ENCODE measurements at regions not wholly inside any gene's neighbourhood (a gene's known extent, or its start where the extent isn't known, plus 50 kb on each side); places are given as distances from the start of the nearest gene placed in this dataset.

DNA sequence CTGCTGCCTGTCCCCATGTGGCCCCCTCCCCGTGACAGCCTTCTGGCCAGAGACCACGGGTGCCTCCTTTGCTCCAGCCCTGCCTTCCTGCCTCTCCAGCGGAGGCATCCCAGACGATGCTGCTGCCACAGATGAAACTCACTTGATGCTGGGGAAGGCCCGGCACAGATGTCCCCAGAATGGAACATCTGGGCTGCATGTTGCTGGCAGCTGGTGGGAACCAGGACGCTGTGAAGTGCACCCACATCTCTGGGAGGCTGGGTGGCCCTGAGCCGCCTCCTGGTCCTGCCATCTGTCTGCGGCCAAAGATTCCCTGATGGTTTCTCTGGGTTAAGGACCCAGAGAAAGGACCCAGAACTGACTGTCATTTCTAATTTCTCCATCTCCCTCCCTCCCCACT lies 51.9 kb upstream of the PTPRS start:
- 100% methylated on average over 1 of the region's 8 CpGs for WGBS (ENCODE audit: insufficient coverage, low lambda C conversion rate)
- no peak for DNase-seq
- no peak overlapping the region for H3K4me3 ChIP-seq (ENCODE audit: low read length)
- H3K27me3 ChIP-seq (ENCODE audit: control insufficient read depth, insufficient read depth, low read length): peaks cover 37% of the 10 kb centered on the region
- H3K27ac ChIP-seq (ENCODE audit: low read length): no peak overlapping the region
- no peaks in the 10 kb centered on the region for H3K4me1 ChIP-seq (ENCODE audit: control insufficient read depth, insufficient read depth, low read length)
- H3K9me3 ChIP-seq (ENCODE audit: control insufficient read depth, low read depth, low read length): no peaks in the 10 kb centered on the region
- H3K36me3 ChIP-seq (ENCODE audit: control insufficient read depth, insufficient read depth, low read length): no peaks in the 10 kb centered on the region

- WGBS (ENCODE audit: insufficient coverage, low lambda C conversion rate): 48% methylated on average over 2 of the region's 6 CpGs
- peaks cover 43% of the 10 kb centered on the region for H3K27me3 ChIP-seq (ENCODE audit: control insufficient read depth, insufficient read depth, low read length)
These were observed 52.5 kb upstream of the PTPRS start for GRCh38 chr19:5393088-5393487.

GRCh38 chr19:5394551-5395505 lies 54.2 kb upstream of the PTPRS start:
- H3K27me3 ChIP-seq (ENCODE audit: control insufficient read depth, insufficient read depth, low read length): peaks cover 43% of the 10 kb centered on the region

More at GRCh38 chr19:5393088-5393487, 52.5 kb upstream of the PTPRS start:
- H3K9me3 ChIP-seq (ENCODE audit: control insufficient read depth, low read depth, low read length): no peaks in the 10 kb centered on the region
- no peaks in the 10 kb centered on the region for H3K4me1 ChIP-seq (ENCODE audit: control insufficient read depth, insufficient read depth, low read length)
- DNase-seq: no peak
- no peak overlapping the region for H3K27ac ChIP-seq (ENCODE audit: low read length)
- no peak overlapping the region for H3K4me3 ChIP-seq (ENCODE audit: low read length)
- no peaks in the 10 kb centered on the region for H3K36me3 ChIP-seq (ENCODE audit: control insufficient read depth, insufficient read depth, low read length)

DNA sequence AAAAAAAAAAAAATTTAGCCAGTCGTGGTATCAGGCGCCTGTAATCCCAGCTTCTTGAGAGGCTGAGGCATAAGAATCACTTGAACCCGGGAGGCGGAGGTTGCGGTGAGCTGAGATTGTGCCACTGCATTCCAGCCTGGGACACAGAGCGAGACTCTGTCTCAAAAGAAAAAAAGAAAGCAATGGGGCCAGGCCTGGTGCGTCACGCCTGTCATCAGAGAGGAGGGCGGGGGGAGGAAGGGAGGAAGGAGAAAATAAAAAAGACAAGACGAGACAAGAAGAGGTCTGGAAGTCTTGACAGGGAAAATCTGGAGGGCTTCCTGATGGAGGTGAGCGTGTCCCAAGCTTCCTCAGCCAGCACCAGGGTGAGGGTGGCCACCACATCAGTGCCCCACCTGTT lies 54.9 kb upstream of the PTPRS start:
- WGBS (ENCODE audit: insufficient coverage, low lambda C conversion rate): no CpG with 5 or more reads among the region's 11 CpGs
- Histone ChIP-seq H3K27ac (ENCODE audit: low read length) (no peak overlapping the region), H3K27me3 (ENCODE audit: control insufficient read depth, insufficient read depth, low read length) (peaks cover 43% of the 10 kb centered on the region), H3K4me3 (ENCODE audit: low read length) (no peak overlapping the region), H3K9me3 (ENCODE audit: control insufficient read depth, low read depth, low read length) (no peaks in the 10 kb centered on the region), H3K4me1 (ENCODE audit: control insufficient read depth, insufficient read depth, low read length) (no peaks in the 10 kb centered on the region), H3K36me3 (ENCODE audit: control insufficient read depth, insufficient read depth, low read length) (no peaks in the 10 kb centered on the region)
- no peak for DNase-seq

More at GRCh38 chr19:5394551-5395505, 54.2 kb upstream of the PTPRS start:
- no peaks in the 10 kb centered on the region for H3K4me1 ChIP-seq (ENCODE audit: control insufficient read depth, insufficient read depth, low read length)
- no peaks in the 10 kb centered on the region for H3K9me3 ChIP-seq (ENCODE audit: control insufficient read depth, low read depth, low read length)
- no peak overlapping the region for H3K4me3 ChIP-seq (ENCODE audit: low read length)
- no peaks in the 10 kb centered on the region for H3K36me3 ChIP-seq (ENCODE audit: control insufficient read depth, insufficient read depth, low read length)
- H3K27ac ChIP-seq (ENCODE audit: low read length): no peak overlapping the region
- no peak for DNase-seq
- WGBS (ENCODE audit: insufficient coverage, low lambda C conversion rate): no CpG with 5 or more reads among the region's 43 CpGs

GRCh38 chr19:5396096-5396939 lies 55.7 kb upstream of the PTPRS start:
- H3K36me3 ChIP-seq (ENCODE audit: control insufficient read depth, insufficient read depth, low read length): no peaks in the 10 kb centered on the region
- no peaks in the 10 kb centered on the region for H3K9me3 ChIP-seq (ENCODE audit: control insufficient read depth, low read depth, low read length)
- peaks cover 43% of the 10 kb centered on the region for H3K27me3 ChIP-seq (ENCODE audit: control insufficient read depth, insufficient read depth, low read length)
- 10% methylated on average over 2 of the region's 12 CpGs for WGBS (ENCODE audit: insufficient coverage, low lambda C conversion rate)
- H3K4me1 ChIP-seq (ENCODE audit: control insufficient read depth, insufficient read depth, low read length): no peaks in the 10 kb centered on the region
- H3K4me3 ChIP-seq (ENCODE audit: low read length): no peak overlapping the region
- H3K27ac ChIP-seq (ENCODE audit: low read length): no peak overlapping the region
- no peak for DNase-seq

GRCh38 chr19:5396963-5397362 lies 56.4 kb upstream of the PTPRS start:
- H3K9me3 ChIP-seq (ENCODE audit: control insufficient read depth, low read depth, low read length): no peaks in the 10 kb centered on the region
- DNase-seq: no peak
- H3K27ac ChIP-seq (ENCODE audit: low read length): no peak overlapping the region
- no peak overlapping the region for H3K4me3 ChIP-seq (ENCODE audit: low read length)
- WGBS (ENCODE audit: insufficient coverage, low lambda C conversion rate): no CpG with 5 or more reads among the region's 3 CpGs
- H3K36me3 ChIP-seq (ENCODE audit: control insufficient read depth, insufficient read depth, low read length): no peaks in the 10 kb centered on the region
- H3K27me3 ChIP-seq (ENCODE audit: control insufficient read depth, insufficient read depth, low read length): peaks cover 43% of the 10 kb centered on the region
- H3K4me1 ChIP-seq (ENCODE audit: control insufficient read depth, insufficient read depth, low read length): no peaks in the 10 kb centered on the region

GRCh38 chr19:5397804-5398692 lies 57.2 kb upstream of the ZNRF4 start:
- DNase-seq: no peak
- WGBS (ENCODE audit: insufficient coverage, low lambda C conversion rate): no CpG with 5 or more reads among the region's 18 CpGs
- no peaks in the 10 kb centered on the region for H3K4me1 ChIP-seq (ENCODE audit: control insufficient read depth, insufficient read depth, low read length)
- no peak overlapping the region for H3K27ac ChIP-seq (ENCODE audit: low read length)
- no peaks in the 10 kb centered on the region for H3K36me3 ChIP-seq (ENCODE audit: control insufficient read depth, insufficient read depth, low read length)
- no peak overlapping the region for H3K4me3 ChIP-seq (ENCODE audit: low read length)
- peaks cover 43% of the 10 kb centered on the region for H3K27me3 ChIP-seq (ENCODE audit: control insufficient read depth, insufficient read depth, low read length)
- H3K9me3 ChIP-seq (ENCODE audit: control insufficient read depth, low read depth, low read length): no peaks in the 10 kb centered on the region

DNA sequence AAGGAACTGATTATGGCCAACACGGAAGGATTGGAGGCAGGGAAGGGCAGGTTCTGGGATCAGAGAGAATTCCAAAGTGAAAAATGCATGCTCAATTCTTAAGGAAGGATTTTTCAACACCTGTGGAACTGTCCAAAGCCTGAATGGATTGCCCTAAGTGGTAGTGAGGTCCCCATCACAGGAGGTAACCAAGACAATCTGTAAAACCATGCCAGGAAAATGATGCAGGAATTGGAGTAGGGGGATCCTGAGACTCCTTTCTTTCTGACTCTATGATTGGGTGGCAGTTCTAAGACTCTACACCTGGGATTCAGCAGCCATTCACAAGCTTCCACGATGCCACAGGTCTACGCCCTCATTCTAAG lies 56.5 kb upstream of the ZNRF4 start:
- DNase-seq: no peak

DNA sequence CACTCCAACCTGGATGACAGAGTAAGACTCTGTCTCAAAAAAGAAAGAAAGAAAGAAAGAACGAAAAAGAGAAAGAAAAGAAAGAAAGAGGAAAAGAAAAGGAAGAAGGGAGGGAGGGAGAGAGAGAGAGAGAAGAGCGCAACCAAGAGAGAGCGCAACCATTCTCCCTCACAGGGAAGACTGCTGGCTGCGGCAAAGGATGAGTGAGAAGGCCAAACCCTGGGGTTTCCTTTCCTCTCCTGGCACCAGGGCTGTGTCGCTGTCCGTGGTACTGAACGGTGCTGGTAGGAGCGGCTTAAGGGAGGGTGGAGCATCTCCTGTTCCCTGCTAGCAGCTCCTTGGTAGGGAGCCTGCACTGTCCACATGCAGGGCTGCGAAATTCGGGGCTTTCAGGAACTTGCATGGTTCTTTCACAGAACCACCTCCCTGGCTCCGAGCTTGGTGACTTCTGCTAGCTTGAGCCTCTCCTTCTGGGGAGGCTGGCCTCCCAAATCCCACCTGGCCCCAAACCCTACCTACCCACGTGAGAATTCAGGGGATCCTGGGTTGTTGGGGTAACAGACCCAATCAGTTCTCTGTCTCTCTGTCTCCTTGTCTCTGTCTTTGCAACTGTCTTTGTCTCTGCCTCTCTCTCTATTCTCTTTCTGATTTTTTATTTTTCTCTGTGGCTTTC lies 51.1 kb upstream of the ZNRF4 start:
- H3K27me3 ChIP-seq (ENCODE audit: control insufficient read depth, insufficient read depth, low read length): no peaks in the 10 kb centered on the region
- H3K9me3 ChIP-seq (ENCODE audit: control insufficient read depth, low read depth, low read length): no peaks in the 10 kb centered on the region
- H3K4me3 ChIP-seq (ENCODE audit: low read length): no peak overlapping the region
- H3K36me3 ChIP-seq (ENCODE audit: control insufficient read depth, insufficient read depth, low read length): no peaks in the 10 kb centered on the region
- peak; percentile 63 to 65 for DNase-seq
- H3K4me1 ChIP-seq (ENCODE audit: control insufficient read depth, insufficient read depth, low read length): no peaks in the 10 kb centered on the region
- no peak overlapping the region for H3K27ac ChIP-seq (ENCODE audit: low read length)
- WGBS (ENCODE audit: insufficient coverage, low lambda C conversion rate): 3% methylated on average over 3 of the region's 12 CpGs

More for the DNA sequence above, 56.5 kb upstream of the ZNRF4 start:
- H3K36me3 ChIP-seq (ENCODE audit: control insufficient read depth, insufficient read depth, low read length): no peaks in the 10 kb centered on the region
- H3K27ac ChIP-seq (ENCODE audit: low read length): no peak overlapping the region
- no peaks in the 10 kb centered on the region for H3K9me3 ChIP-seq (ENCODE audit: control insufficient read depth, low read depth, low read length)
- H3K4me3 ChIP-seq (ENCODE audit: low read length): no peak overlapping the region
- no peaks in the 10 kb centered on the region for H3K4me1 ChIP-seq (ENCODE audit: control insufficient read depth, insufficient read depth, low read length)
- peaks cover 38% of the 10 kb centered on the region for H3K27me3 ChIP-seq (ENCODE audit: control insufficient read depth, insufficient read depth, low read length)
- no CpG with 5 or more reads among the region's 3 CpGs for WGBS (ENCODE audit: insufficient coverage, low lambda C conversion rate)
